ENCODE measurements at regions not wholly inside any gene's neighbourhood (a gene's known extent, or its start where the extent isn't known, plus 50 kb on each side); places are given as distances from the start of the nearest gene placed in this dataset.

DNA sequence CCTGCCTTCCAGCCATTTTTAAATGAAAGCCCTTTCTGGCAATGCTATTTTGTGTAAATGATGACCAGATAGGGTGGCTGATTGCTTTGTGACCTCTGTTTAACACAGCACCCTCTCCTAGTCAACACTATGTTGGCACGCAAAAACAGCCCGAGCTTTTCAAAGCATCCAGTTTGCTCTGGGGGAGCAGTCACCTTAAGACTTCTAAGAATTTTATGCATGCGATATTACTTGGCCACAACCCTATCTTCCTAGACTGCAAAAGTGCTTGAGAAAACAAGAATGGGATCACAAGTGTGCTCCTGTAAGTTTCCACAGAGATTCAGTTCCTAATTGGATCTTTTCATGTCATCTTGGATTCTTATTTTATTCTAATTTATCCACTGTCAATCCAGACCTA, 294.1 kb downstream of the ATPSCKMT start:
- intact Hi-C loops (cut with DNase I): no loop called here
- Histone ChIP-seq H3K27ac (no peak overlapping the region), H3K4me1 (no peaks in the 10 kb centered on the region), H3K36me3 (no peaks in the 10 kb centered on the region), H3K9me3 (no peaks in the 10 kb centered on the region), H3K4me3 (no peak overlapping the region), H3K27me3 (no peaks in the 10 kb centered on the region)
- DNase-seq (ENCODE audit: extremely low spot score in 2 of 2): no peak
- TF ChIP-seq POLR2A (IDR thresholded peaks at IDR 0.05) (no peak), CTCF (IDR thresholded peaks at IDR 0.05) (no peak), POLR2AphosphoS5 (IDR thresholded peaks at IDR 0.05; ENCODE audit: insufficient read depth in 1 of 2, low read depth in 1 of 2) (no peak)

DNA sequence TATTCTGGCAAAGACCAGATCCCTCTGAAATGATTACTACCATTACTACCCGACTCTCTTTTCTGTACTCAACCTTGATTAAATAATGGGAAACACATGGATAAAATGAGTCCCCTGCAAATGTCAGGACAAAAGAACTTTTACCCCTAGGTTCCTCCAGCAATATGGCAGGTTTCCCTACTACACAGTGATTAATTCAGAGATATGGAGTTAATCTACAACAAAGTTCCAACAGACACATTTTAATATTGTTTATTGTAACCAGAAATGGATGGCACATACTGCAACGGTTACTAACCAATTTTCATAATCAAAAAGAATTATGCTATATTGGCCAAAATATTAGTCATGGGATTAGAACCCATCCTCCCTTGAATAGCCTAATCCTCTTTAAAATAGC, 294.8 kb downstream of the ATPSCKMT start:
- DNase-seq (ENCODE audit: extremely low spot score in 2 of 2): no peak
- Histone ChIP-seq H3K36me3 (no peaks in the 10 kb centered on the region), H3K4me1 (no peaks in the 10 kb centered on the region), H3K9me3 (no peaks in the 10 kb centered on the region), H3K27me3 (no peaks in the 10 kb centered on the region), H3K4me3 (no peak overlapping the region), H3K27ac (no peak overlapping the region)
- TF ChIP-seq CTCF (IDR thresholded peaks at IDR 0.05) (no peak), POLR2A (IDR thresholded peaks at IDR 0.05) (no peak), POLR2AphosphoS5 (IDR thresholded peaks at IDR 0.05; ENCODE audit: insufficient read depth in 1 of 2, low read depth in 1 of 2) (no peak)
- intact Hi-C loops (cut with DNase I): no loop called here

DNA sequence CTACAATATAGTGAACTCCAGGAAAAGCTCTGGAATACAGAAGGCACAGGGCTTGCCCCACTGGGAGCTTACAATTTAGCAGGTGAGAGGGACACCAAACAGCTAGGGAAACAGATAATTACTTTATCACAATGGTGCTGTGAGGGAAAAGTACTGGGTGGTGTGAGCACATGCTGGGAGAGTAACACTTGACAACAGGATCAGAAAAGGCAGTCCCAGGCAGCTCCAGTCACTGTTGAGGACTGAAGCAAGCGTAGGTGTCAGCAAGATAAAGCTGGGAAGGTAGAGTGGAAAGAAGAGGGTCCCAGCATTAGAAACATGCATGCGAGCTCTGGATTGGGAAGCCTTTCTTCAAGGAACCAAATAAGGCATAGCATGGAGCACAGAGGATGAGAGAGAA, 296.0 kb downstream of the ATPSCKMT start:
- H3K27ac ChIP-seq: no peak overlapping the region
- H3K36me3 ChIP-seq: no peaks in the 10 kb centered on the region
- H3K4me1 ChIP-seq: no peaks in the 10 kb centered on the region
- TF ChIP-seq POLR2AphosphoS5 (IDR thresholded peaks at IDR 0.05; ENCODE audit: insufficient read depth in 1 of 2, low read depth in 1 of 2) (no peak), POLR2A (IDR thresholded peaks at IDR 0.05) (no peak), CTCF (IDR thresholded peaks at IDR 0.05) (no peak)
- intact Hi-C loops (cut with DNase I): no loop called here
- no peak overlapping the region for H3K4me3 ChIP-seq
- H3K9me3 ChIP-seq: no peaks in the 10 kb centered on the region
- no peaks in the 10 kb centered on the region for H3K27me3 ChIP-seq
- no peak for DNase-seq (ENCODE audit: extremely low spot score in 2 of 2)

DNA sequence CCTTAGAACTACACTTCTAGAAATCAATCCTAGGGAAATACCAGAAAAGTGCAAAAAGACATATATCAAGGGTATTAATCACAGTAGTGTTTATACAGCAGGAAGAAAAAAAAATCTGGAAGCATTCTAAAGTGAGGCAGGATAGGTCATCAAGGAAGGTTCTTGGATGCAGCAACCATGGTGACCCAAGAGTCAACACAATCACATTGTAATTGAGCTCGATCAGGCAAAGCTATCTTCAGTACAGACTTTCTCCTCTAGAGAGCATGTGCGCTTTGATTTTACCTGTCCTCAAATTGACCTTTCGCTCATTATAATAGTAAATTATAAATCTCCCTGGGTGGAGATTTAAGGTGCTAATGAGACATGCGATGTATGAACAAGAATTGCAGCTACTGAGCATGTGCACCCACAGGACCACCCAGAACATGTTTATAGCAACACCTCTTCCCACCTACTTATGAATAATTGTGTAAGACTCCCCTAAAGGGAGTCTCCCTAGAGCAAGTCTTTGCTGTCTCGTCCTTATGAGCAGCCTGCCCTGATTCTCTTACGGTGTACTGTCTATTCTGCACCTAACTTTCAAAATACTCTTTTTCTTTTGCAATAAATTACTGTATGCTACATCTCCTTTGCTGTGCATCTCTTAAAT, 297.7 kb downstream of the ATPSCKMT start:
- TF ChIP-seq POLR2A (IDR thresholded peaks at IDR 0.05): no peak
- TF ChIP-seq CTCF (IDR thresholded peaks at IDR 0.05): no peak
- no peak for TF ChIP-seq POLR2AphosphoS5 (IDR thresholded peaks at IDR 0.05; ENCODE audit: insufficient read depth in 1 of 2, low read depth in 1 of 2)
- no peak overlapping the region for H3K27ac ChIP-seq
- no peaks in the 10 kb centered on the region for H3K36me3 ChIP-seq
- no peak for DNase-seq (ENCODE audit: extremely low spot score in 2 of 2)
- no peaks in the 10 kb centered on the region for H3K9me3 ChIP-seq
- H3K27me3 ChIP-seq: no peaks in the 10 kb centered on the region
- intact Hi-C loops (cut with DNase I): no loop called here
- H3K4me3 ChIP-seq: no peak overlapping the region
- no peaks in the 10 kb centered on the region for H3K4me1 ChIP-seq

GRCh38 chr5:9947944-9948343, 301.7 kb downstream of the ATPSCKMT start:
- Histone ChIP-seq H3K27me3 (no peaks in the 10 kb centered on the region), H3K4me1 (no peaks in the 10 kb centered on the region), H3K9me3 (no peaks in the 10 kb centered on the region), H3K27ac (no peak overlapping the region), H3K36me3 (no peaks in the 10 kb centered on the region), H3K4me3 (no peak overlapping the region)
- intact Hi-C loops (cut with DNase I): no loop called here
- no peak for DNase-seq (ENCODE audit: extremely low spot score in 2 of 2)
- TF ChIP-seq CTCF (IDR thresholded peaks at IDR 0.05): no peak
- TF ChIP-seq POLR2AphosphoS5 (IDR thresholded peaks at IDR 0.05; ENCODE audit: insufficient read depth in 1 of 2, low read depth in 1 of 2): no peak
- TF ChIP-seq POLR2A (IDR thresholded peaks at IDR 0.05): no peak
